DOHH2 (cell line): ENCODE measurements at regions not wholly inside any gene's neighbourhood (a gene's known extent, or its start where the extent isn't known, plus 50 kb on each side); places are given as distances from the start of the nearest gene placed in this dataset.

ENCODE experiments used
- H3F3A ChIP-seq: fragments of 200-600 bp; sonication (generic), shearing (Covaris generic); 2 replicates; pipeline ENCODE4 v1.6.0; 2016; ENCODE audit warnings: antibody characterized with exemption, mild to moderate bottlenecking; ENCODE audit not compliant: control insufficient read depth, insufficient read depth
- H3K27ac ChIP-seq: fragments of 200-600 bp; sonication (generic); 2 replicates; pipeline ENCODE4 v1.5.1; 2014; ENCODE audit warnings: low read depth, mild to moderate bottlenecking, low read length, moderate library complexity
- H3K27me3 ChIP-seq: fragments of 200-600 bp; sonication (generic); 2 replicates; pipeline ENCODE4 v1.6.1; 2014; ENCODE audit warnings: mild to moderate bottlenecking, low read length, mixed read lengths; ENCODE audit not compliant: control insufficient read depth
- H3K36me3 ChIP-seq: fragments of 200-600 bp; sonication (generic); 2 replicates; pipeline ENCODE4 v1.6.1; 2014; ENCODE audit warnings: mild to moderate bottlenecking, low read length, moderate library complexity, mixed read lengths; ENCODE audit not compliant: control insufficient read depth
- H3K4me1 ChIP-seq: fragments of 200-600 bp; sonication (generic); 2 replicates; pipeline ENCODE4 v1.6.1; 2014; ENCODE audit warnings: mild to moderate bottlenecking, low read length, mixed read lengths; ENCODE audit not compliant: control insufficient read depth
- H3K4me2 ChIP-seq: fragments of 200-600 bp; sonication (generic); 2 replicates; pipeline ENCODE4 v1.6.0; 2014; ENCODE audit warnings: mild to moderate bottlenecking, low read length, moderate library complexity
- H3K4me3 ChIP-seq: fragments of 200-600 bp; sonication (generic); 2 replicates; pipeline ENCODE4 v1.5.1; 2014; ENCODE audit warnings: mild to moderate bottlenecking, low read length, mixed read lengths
- H3K79me2 ChIP-seq: fragments of 200-600 bp; sonication (generic); 2 replicates; pipeline ENCODE4 v1.6.1; 2014; ENCODE audit warnings: mild to moderate bottlenecking, low read length, mixed read lengths; ENCODE audit not compliant: control insufficient read depth
- H3K9me2 ChIP-seq: fragments of 200-600 bp; sonication (generic); replicated peaks from 2 replicates; pipeline ENCODE4 v1.6.1; 2014; ENCODE audit warnings: mild to moderate bottlenecking, low read length, mixed read lengths; ENCODE audit not compliant: control insufficient read depth
- H3K9me3 ChIP-seq: fragments of 200-600 bp; sonication (generic); 2 replicates; pipeline ENCODE4 v1.6.1; 2014; ENCODE audit warnings: antibody characterized with exemption, low read length, mixed read lengths; ENCODE audit not compliant: control insufficient read depth, insufficient read depth
- H4K20me1 ChIP-seq: fragments of 200-600 bp; sonication (generic); 2 replicates; pipeline ENCODE4 v1.6.0; 2014; ENCODE audit warnings: low read depth, mild to moderate bottlenecking, antibody characterized with exemption, low read length, moderate library complexity; ENCODE audit not compliant: control insufficient read depth, insufficient read depth
- CTCF ChIP-seq: fragments of 200-600 bp; sonication (generic); IDR thresholded peaks from one replicate; pipeline ENCODE4 v1.5.1; 2014; ENCODE audit warnings: antibody characterized with exemption, mild to moderate bottlenecking, low read depth, low read length; ENCODE audit not compliant: poor library complexity, severe bottlenecking
- EZH2phosphoT487 ChIP-seq: fragments of 200-600 bp; sonication (generic); IDR thresholded peaks from 2 replicates; pipeline ENCODE4 v1.6.1; 2017; ENCODE audit warnings: borderline replicate concordance, mild to moderate bottlenecking, antibody characterized with exemption, low read length, moderate library complexity, mixed read lengths

GRCh38 chr1:116224561-116224960 lies 113.4 kb downstream of the MAB21L3 start:
- Histone ChIP-seq H3K36me3 (no peaks in the 10 kb centered on the region), H3K27ac (peak overlapping the region; percentile 58), H3K4me2 (peak overlapping the region; percentile 48), H3K9me2 (no peaks in the 10 kb centered on the region), H3F3A (peaks cover 3% of the 10 kb centered on the region; the same call in 1 of the 2 replicates), H3K27me3 (no peaks in the 10 kb centered on the region), H3K9me3 (no peaks in the 10 kb centered on the region), H3K79me2 (no peaks in the 10 kb centered on the region), H3K4me3 (peak overlapping the region; percentile 7), H3K4me1 (peaks cover 71% of the 10 kb centered on the region), H4K20me1 (no peaks in the 10 kb centered on the region)
- TF ChIP-seq CTCF, result no peak
- no peak for TF ChIP-seq EZH2phosphoT487

DNA sequence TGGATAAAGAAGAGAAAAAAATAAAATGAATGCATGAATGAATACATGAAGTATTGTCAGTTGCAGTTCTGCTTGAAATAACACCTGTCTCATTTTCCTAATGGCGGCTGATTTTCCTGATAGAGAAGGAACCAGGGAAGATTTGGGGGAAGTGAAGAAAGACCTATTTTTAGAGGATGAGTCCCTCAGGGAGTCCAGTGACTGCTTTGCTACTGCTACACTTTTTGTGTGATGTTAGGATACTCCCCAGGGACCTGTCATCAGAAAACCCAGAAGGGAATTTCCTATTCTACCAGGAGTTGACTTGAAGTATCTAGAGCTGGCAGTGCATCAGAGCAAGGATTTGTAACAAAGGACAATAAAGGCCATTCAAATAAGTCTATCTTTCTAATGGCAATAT lies 114.8 kb downstream of the MAB21L3 start:
- Histone ChIP-seq H3F3A (peaks cover 3% of the 10 kb centered on the region; the same call in 1 of the 2 replicates), H3K27ac (peak overlapping the region; percentile 58), H4K20me1 (no peaks in the 10 kb centered on the region), H3K79me2 (no peaks in the 10 kb centered on the region), H3K4me1 (peaks cover 85% of the 10 kb centered on the region), H3K9me3 (no peaks in the 10 kb centered on the region), H3K4me2 (peak overlapping the region; percentile 48), H3K9me2 (no peaks in the 10 kb centered on the region), H3K27me3 (no peaks in the 10 kb centered on the region), H3K36me3 (no peaks in the 10 kb centered on the region), H3K4me3 (peak overlapping the region; percentile 7)
- TF ChIP-seq EZH2phosphoT487 (no peak), CTCF (no peak)

GRCh38 chr1:116228511-116228910 lies 117.3 kb downstream of the MAB21L3 start:
- H3K4me1 ChIP-seq, result peaks cover 96% of the 10 kb centered on the region
- H3K4me2 ChIP-seq, result peak overlapping the region; percentile 27; the same call in 1 of the 2 replicates

More at GRCh38 chr1:116228511-116228910, 117.3 kb downstream of the MAB21L3 start:
- H3K4me3 ChIP-seq, result no peak overlapping the region
- no peaks in the 10 kb centered on the region for H3K9me3 ChIP-seq
- H4K20me1 ChIP-seq, result no peaks in the 10 kb centered on the region
- H3F3A ChIP-seq, result peaks cover 5% of the 10 kb centered on the region; the same call in 1 of the 2 replicates
- H3K27me3 ChIP-seq, result no peaks in the 10 kb centered on the region
- no peaks in the 10 kb centered on the region for H3K36me3 ChIP-seq
- no peak for TF ChIP-seq EZH2phosphoT487
- no peak for TF ChIP-seq CTCF
- H3K9me2 ChIP-seq, result no peaks in the 10 kb centered on the region
- H3K79me2 ChIP-seq, result no peaks in the 10 kb centered on the region
- 0 out of 2 replicates have a peak overlapping the region, but pooled peaks have one; percentile 12 for H3K27ac ChIP-seq
